ENCODE measurements at regions not wholly inside any gene's neighbourhood (a gene's known extent, or its start where the extent isn't known, plus 50 kb on each side); places are given as distances from the start of the nearest gene placed in this dataset.

DNA sequence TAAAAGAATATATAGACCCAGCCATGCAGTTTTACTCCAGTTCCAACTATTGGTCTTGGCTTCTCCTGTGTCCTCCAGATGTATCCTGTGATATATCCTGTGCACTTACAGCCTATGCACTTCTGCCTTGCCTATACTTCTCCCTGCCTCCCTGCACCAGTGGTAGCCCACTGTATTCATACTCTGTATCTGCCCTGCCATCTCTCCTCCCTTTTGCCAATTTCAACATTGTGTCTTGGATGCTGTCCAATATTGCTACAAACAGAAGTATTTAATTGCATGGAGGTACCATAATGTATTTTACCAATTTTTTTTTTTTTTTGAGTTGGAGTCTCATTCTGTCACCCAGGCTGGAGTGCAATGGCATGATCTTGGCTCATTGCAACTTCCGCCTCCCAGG lies 242.7 kb downstream of the HAPSTR1 start (continued):
- TF ChIP-seq ZNF239 (CRISPR knock-in tag; IDR thresholded peaks at IDR 0.05), result no peak
- no peak for TF ChIP-seq SMARCC2 (IDR thresholded peaks at IDR 0.05; ENCODE audit: low read depth)
- TF ChIP-seq SNIP1 (IDR thresholded peaks at IDR 0.05; ENCODE audit: low read depth), result no peak
- no peak for TF ChIP-seq ZBTB5 (IDR thresholded peaks at IDR 0.05)
- no peak for TF ChIP-seq SIX5 (IDR thresholded peaks at IDR 0.05; ENCODE audit: borderline replicate concordance in 1 of 2, insufficient read depth in 1 of 2, low read depth in 1 of 2, low read length in 2 of 2)

GRCh38 chr16:9337308-9338032 lies 246.0 kb downstream of the HAPSTR1 start:
- ChIA-PET POLR2A (interaction anchor here (1.2 kb wide), 1 partner anchor 39 kb away, joined by 5 read pairs; no protein-coding TSS in a partner anchor), CTCF (ENCODE audit: low intra/inter-chr PET ratio) (no interaction called here)
- in situ Hi-C loops (cut with MboI) (no loop called here), intact Hi-C loops (cut with micrococcal nuclease) (no loop called here)
- Histone ChIP-seq H3K4me1 (replicated peaks in 1 of 2; ENCODE audit: control insufficient read depth in 2 of 2, insufficient read depth in 2 of 2, low read length in 2 of 2) (no peaks in the 10 kb centered on the region), H3K79me2 (ENCODE audit: control insufficient read depth, insufficient read depth, low read length) (no peaks in the 10 kb centered on the region), H3K27me3 (ENCODE audit: control insufficient read depth in 2 of 2, insufficient read depth in 2 of 2, low read length in 2 of 2) (peaks cover 3 to 4% of the 10 kb centered on the region in 2 experiments; a peak in 3 of 5 replicates), H4K20me1 (replicated peaks; ENCODE audit: control insufficient read depth, insufficient read depth, low read length) (no peaks in the 10 kb centered on the region), H3K9me1 (ENCODE audit: control insufficient read depth, insufficient read depth, low read length) (no peaks in the 10 kb centered on the region), H3K4me3 (no peak overlapping the region), H2AFZ (ENCODE audit: low read depth, low read length) (no peak overlapping the region), H3K36me3 (ENCODE audit: control insufficient read depth, insufficient read depth, low read length) (no peaks in the 10 kb centered on the region), H3K27ac (ENCODE audit: extremely low read depth, low read depth, low read length) (no peak overlapping the region), H3K4me2 (ENCODE audit: insufficient read depth, low read length) (no peak overlapping the region), H3K9me3 (replicated peaks; ENCODE audit: control insufficient read depth, insufficient read depth, low read depth, low read length) (no peaks in the 10 kb centered on the region), H3K9ac (ENCODE audit: insufficient read depth in 1 of 2, low read depth in 2 of 2, low read length in 2 of 2) (no peak overlapping the region)
- FAIRE-seq (no peak), DNase-seq (ENCODE audit: extremely low read depth in 1 of 4, low spot score in 3 of 4) (no peak), ATAC-seq (no peak)
- no TSS peak for BruUV-seq (replicated peaks)
- WGBS (ENCODE audit: insufficient coverage, low coverage, missing lambda C conversion rate), result 0% methylated on average over 4 of the region's 4 CpGs
- TF ChIP-seq NR2C2 (CRISPR knock-in tag; IDR thresholded peaks at IDR 0.05), result no peak
- no peak for TF ChIP-seq NR2C2 (tag; IDR thresholded peaks at IDR 0.05)
- no peak for TF ChIP-seq PHF8 (IDR thresholded peaks at IDR 0.05; ENCODE audit: borderline replicate concordance, low read length)
- no peak for TF ChIP-seq ZFP36 (IDR thresholded peaks at IDR 0.05; ENCODE audit: low read depth, low read length, partially characterized antibody)
- TF ChIP-seq ZNF407 (IDR thresholded peaks at IDR 0.05; ENCODE audit: low read depth), result no peak
- no peak for TF ChIP-seq ZNF354B (CRISPR knock-in tag; IDR thresholded peaks at IDR 0.05)
